HG02840 (cell line): ENCODE measurements at regions not wholly inside any gene's neighbourhood (a gene's known extent, or its start where the extent isn't known, plus 50 kb on each side); places are given as distances from the start of the nearest gene placed in this dataset.

ENCODE experiments used
- ATAC-seq: cut with Tn5 transposase; IDR thresholded peaks from one replicate; pipeline ENCODE4 v1.9.1; 2021; ENCODE audit warnings: mild to moderate bottlenecking, moderate library complexity, moderate number of reproducible peaks; ENCODE audit not compliant: unreplicated experiment, low FRiP score

GRCh38 chr7:13466874-13467547 is 522.5 kb downstream of the ETV1 start:
- no peak for ATAC-seq

- no peak for ATAC-seq
Observed at GRCh38 chr7:13476881-13477444, 512.5 kb downstream of the ETV1 start.

GRCh38 chr7:13489386-13489785 is 500.1 kb downstream of the ETV1 start:
- no peak for ATAC-seq

DNA sequence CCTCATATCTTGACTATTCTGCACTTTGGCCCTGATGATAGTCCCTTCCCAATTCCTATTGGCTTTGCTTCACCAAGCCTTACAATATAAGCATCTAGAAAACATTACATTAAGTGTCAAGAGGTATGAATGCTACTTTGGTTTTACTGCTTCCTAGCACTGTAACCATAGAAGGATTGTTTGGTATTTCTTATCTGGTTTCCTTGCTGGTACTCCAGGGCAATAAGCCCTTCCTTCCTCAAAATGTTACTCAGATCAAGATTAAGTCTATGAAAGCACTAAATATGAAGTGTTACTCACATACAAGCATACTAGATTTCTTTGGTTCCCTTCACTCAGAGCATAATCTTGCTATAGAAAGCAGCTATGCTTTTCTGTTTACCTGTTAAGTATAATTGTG is 492.5 kb downstream of the ETV1 start:
- no peak for ATAC-seq

- no peak for ATAC-seq
Observed at GRCh38 chr7:13508586-13508985, 480.9 kb downstream of the ETV1 start.

DNA sequence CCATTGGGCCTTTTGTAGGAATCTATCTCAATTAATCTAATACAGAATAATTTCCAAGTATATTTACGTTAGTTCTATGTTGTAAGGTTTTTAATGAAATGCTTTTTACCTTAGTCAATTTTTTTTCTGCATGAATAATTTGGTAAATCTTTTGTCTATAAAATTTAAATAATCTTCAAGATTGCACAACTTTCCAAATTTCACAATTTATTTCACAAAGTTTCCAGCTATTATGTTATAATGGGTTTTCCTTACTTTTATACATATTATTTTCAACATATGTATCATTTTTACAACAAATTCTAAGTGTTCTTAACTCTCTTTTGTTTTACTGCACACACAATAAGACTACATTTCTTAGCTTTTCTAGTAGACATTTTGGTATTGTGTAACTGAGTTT is 470.7 kb downstream of the ETV1 start:
- ATAC-seq, result no peak

- no peak for ATAC-seq
Observed at GRCh38 chr7:13524076-13524475, 465.4 kb downstream of the ETV1 start.

- no peak for ATAC-seq
Observed at GRCh38 chr7:13532028-13532753, 457.3 kb downstream of the ETV1 start.

DNA sequence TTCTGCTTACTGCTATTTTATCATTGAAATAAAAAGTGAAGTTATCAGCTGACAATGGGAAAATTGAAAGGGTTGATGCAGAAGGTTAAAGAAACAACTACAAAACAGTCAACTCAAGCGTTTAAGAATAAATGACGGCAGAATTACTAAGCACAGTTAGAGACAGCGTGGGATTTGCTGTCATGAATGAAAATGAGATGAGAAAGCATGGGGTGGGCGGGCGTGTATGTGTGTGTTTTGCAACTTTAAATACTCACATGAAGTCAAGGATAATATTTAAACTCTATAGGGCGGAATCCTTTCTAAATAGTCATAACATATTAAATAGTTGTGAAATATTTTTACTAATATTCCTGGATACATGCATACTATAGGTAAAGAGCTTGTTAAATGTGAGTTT is 450.8 kb downstream of the ETV1 start:
- ATAC-seq, result no peak

DNA sequence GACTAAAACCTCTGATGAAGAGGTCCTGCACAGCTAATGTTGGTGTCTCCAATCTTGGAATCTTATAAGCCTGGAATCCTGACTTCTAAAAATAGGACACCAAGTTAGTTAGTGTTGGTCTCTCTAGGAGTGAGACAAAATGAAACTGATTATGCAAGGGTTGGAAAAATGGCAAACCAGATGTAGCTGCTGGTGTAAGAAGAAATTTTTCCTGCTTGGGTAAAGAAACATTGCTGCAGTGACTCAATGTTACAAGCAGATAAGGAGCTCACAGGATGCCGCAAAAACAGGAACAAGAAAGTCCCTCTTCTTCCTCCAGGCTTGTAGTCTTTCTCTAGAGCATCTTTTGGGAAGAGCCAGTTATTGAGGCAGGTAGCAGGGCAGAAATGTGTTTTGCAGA is 449.0 kb downstream of the ETV1 start:
- ATAC-seq, result no peak

DNA sequence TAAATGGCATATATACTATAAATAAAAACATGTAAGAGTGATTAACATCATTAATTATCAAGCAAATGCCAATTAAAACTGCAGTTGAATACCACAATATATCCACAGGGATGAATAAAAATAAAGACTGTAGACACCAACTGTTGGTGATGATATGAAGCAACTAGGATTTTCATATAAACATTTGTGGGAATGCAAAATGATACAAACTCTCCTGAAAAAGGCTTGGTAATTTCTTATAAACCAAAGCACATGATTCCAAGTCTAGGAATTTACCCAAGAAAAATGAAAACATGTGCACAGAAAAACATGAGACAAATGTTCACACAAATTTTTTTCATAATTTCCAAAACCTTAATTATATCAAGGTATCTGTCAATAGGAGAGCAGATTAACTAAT is 448.1 kb downstream of the ETV1 start:
- ATAC-seq, result no peak

DNA sequence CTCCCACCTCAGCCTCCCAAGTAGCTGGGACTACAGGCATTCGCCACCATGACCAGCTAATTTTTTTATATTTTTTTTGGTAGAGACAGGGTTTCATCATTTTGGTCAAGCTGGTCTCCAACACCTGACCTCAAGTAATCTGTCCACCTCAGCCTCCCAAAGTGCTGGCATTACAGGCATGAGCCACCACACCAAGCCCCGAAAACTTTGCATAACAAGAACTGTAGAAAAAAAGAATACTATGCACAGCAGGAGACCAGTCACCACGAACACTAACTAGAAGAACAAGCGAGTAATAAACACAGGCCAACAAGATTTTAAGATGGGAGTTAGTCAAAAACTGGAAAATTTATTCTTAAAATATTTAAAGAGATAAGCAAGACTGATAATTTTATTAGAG is 447.0 kb downstream of the ETV1 start:
- no peak for ATAC-seq

GRCh38 chr7:13551503-13551902 is 438.0 kb downstream of the ETV1 start:
- ATAC-seq, result no peak

GRCh38 chr7:13560441-13560840 is 429.0 kb downstream of the ETV1 start:
- ATAC-seq, result no peak

GRCh38 chr7:13563257-13563656 is 426.2 kb downstream of the ETV1 start:
- ATAC-seq, result no peak

DNA sequence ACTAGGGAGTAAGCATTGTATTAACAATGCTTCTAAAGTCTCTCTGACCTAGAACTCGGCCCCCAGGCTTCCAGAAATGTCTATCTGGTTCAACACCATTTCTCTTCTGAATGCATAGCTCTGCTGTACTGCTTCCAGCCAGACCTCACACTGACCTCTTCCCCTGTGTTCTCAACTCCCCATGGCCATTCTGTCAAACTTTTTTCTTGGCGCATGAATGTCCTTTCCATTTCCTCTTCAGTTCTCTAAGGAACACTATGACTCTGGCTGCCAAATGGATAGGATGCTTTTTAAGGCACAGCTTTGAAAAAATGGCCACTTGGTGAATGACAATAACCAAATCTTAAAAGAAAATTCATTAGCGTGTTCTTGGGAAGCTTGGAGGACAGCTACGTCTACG is 425.8 kb downstream of the ETV1 start:
- no peak for ATAC-seq

DNA sequence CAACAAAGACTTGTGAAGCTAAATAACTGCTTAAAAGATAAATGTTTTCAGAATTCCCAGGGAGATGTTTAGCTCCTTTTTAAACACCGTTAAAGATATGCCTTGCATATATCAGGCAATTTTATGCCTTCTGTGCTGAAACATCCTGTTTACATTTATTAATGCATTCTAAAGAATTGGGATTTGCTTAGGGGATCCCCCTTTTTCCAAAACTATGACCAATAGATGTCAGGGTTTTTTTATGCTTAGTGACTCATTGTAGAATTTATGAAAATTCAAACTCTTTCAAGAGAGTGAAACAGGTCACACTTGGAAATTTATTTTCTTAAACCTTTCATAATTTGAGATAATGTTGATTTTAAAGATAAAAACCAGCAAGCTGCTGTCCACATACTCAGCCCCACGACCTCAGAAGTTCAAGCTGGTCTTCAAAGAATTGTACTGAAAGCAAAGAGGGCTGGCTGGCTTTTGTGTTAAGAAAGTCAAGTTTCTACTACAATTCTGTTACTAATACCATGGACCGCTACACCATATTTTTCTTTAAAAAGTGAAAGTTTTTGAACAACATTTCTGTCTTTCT is 411.8 kb downstream of the ETV1 start:
- no peak for ATAC-seq

DNA sequence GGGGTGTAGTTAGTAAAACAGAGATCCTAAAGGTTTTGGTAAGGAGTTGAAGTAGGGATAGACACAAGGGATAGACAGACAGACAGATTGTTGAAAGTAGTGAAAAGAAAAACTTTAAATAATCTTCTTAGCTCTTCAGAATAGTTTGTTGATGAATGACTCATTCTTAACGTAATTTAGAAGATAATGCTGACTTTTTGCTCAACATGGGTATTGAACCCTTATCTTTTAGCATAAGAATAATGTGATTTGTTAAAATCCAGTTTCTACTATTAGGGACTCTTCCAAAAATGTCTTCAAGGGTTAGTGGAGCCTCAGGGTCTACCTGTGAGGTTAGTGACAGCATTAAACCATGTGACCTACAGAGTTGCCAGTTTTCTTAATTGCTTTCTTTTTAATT is 411.2 kb downstream of the ETV1 start:
- ATAC-seq, result no peak

DNA sequence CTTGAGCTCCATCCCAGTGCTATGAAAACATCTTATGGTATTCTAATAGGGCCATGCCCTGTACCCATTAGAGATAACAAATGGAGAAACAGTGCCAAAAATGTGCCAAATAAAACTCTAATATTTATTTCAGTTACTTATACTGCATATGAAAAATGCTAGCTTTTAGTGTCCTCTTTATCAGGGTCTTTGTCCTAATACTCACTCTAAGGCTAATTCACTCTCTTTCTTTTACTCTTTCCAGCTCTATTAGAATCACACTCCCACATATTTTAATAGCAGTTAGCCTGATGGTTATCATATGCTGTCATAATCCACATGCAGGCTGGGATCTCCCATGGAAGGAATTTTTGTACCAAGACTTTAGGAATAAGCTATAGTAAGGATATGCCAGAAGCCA is 408.4 kb downstream of the ETV1 start:
- ATAC-seq, result no peak

DNA sequence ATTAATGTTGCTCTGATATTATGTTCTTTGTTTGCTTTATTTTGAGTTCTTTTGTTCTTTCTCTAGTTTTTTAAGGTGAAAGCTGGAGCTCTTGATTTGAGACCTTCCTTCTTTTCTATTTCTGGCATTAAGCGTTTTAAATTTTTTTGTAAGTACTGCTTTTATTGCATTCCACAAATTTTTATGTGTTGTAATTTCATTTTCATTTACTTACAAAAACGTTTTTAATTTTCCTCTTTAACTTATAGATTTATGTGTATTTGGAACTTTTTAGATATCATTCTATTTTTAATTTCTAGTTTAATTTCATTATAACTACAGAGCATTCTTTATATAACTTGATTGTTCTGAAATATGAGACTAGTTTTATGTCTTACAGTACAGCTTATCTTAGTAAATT is 395.6 kb downstream of the ETV1 start:
- ATAC-seq, result no peak

DNA sequence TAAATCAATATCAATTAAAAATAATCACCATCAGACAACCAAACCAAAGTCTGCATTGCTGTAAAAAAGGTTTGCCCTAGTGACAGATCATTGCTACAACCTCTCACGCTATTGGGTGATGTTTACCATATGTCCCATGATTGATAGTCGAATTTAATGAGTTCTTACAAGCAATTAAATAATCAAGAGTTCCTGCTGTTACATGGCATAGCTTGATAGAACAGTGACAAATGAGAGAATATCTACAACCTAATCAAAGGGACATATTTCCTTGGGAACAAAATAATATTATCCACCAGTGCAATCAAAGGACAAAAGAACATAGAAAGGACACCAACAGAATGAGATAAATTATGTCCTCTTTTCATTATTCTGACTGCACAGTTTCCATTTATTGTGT is 387.4 kb downstream of the ETV1 start:
- no peak for ATAC-seq

DNA sequence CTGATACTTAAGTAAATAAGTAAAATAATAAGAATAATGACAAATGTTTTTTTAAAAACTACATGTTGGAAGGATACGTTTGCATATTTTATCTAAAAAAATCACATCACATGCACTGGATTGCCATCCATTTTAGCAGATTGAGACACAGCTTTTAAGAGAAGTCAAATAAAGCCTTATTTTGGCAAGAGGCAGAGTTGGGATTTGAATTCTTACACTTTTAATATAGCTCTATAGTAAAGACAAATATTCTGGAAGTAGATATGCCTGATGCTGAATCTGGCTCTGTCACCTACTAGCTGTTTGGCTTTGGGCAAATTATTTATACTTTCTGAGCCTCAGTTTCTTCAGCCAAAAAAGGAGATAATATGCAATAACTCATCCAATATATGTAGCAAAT is 386.4 kb downstream of the ETV1 start:
- no peak for ATAC-seq
